GM23248 (cell line): ENCODE measurements at regions not wholly inside any gene's neighbourhood (a gene's known extent, or its start where the extent isn't known, plus 50 kb on each side); places are given as distances from the start of the nearest gene placed in this dataset.
A peak's percentile ranks its signal among the peaks of the same experiment; 100 is the strongest.

Source experiments
- DNase-seq: peaks from one replicate; pipeline ENCODE4 v3.0.0-alpha.2; 2015
- H2AFZ ChIP-seq: fragments of 200-600 bp; sonication (generic); 2 replicates; pipeline ENCODE4 v1.6.1; 2016; ENCODE audit warnings: antibody characterized with exemption
- H3F3A ChIP-seq: fragments of 200-600 bp; sonication (generic); 2 replicates; pipeline ENCODE4 v1.6.1; 2016; ENCODE audit warnings: mild to moderate bottlenecking, antibody characterized with exemption, mixed run types; ENCODE audit not compliant: insufficient read depth
- H3K27ac ChIP-seq: fragments of 200-600 bp; sonication (generic); 2 replicates; pipeline ENCODE4 v1.5.1; 2016; ENCODE audit warnings: mild to moderate bottlenecking
- H3K27me3 ChIP-seq: fragments of 200-600 bp; sonication (generic); replicated peaks from 2 replicates; pipeline ENCODE4 v1.6.1; 2016; ENCODE audit warnings: mild to moderate bottlenecking; ENCODE audit not compliant: insufficient read depth
- H3K36me3 ChIP-seq: fragments of 200-600 bp; sonication (generic); 2 replicates; pipeline ENCODE4 v1.6.1; 2016; ENCODE audit warnings: low read depth, mild to moderate bottlenecking
- H3K4me1 ChIP-seq: fragments of 200-600 bp; sonication (generic); 2 replicates; pipeline ENCODE4 v1.6.1; 2016; ENCODE audit warnings: mild to moderate bottlenecking; ENCODE audit not compliant: insufficient read depth
- H3K4me2 ChIP-seq: fragments of 200-600 bp; sonication (generic); one replicate; pipeline ENCODE4 v1.6.1; 2016; ENCODE audit warnings: mild to moderate bottlenecking; ENCODE audit not compliant: unreplicated experiment
- H3K4me3 ChIP-seq: fragments of 200-600 bp; sonication (generic); 2 replicates; pipeline ENCODE4 v1.5.1; 2016; ENCODE audit warnings: mild to moderate bottlenecking
- H3K79me2 ChIP-seq: fragments of 200-600 bp; sonication (generic); 2 replicates; pipeline ENCODE4 v1.6.1; 2016; ENCODE audit warnings: mild to moderate bottlenecking; ENCODE audit not compliant: insufficient read depth
- H3K9ac ChIP-seq: fragments of 200-600 bp; sonication (generic); 2 replicates; pipeline ENCODE4 v1.6.1; 2016; ENCODE audit warnings: mild to moderate bottlenecking
- H3K9me2 ChIP-seq: fragments of 200-600 bp; sonication (generic); 2 replicates; pipeline ENCODE4 v1.6.1; 2016; ENCODE audit warnings: mixed run types, mild to moderate bottlenecking, moderate library complexity; ENCODE audit not compliant: insufficient read depth
- H3K9me3 ChIP-seq: fragments of 200-600 bp; sonication (generic); one replicate; pipeline ENCODE4 v1.6.1; 2017; ENCODE audit warnings: low read depth
- H4K20me1 ChIP-seq: fragments of 200-600 bp; sonication (generic); 2 replicates; pipeline ENCODE4 v1.6.0; 2016; ENCODE audit not compliant: insufficient read depth
- EZH2 ChIP-seq: fragments of 200-600 bp; sonication (generic); IDR thresholded peaks from 2 replicates; pipeline ENCODE4 v1.6.1; 2018; ENCODE audit warnings: antibody characterized with exemption, mild to moderate bottlenecking; ENCODE audit not compliant: insufficient read depth, poor library complexity, severe bottlenecking
- EZH2phosphoT487 ChIP-seq: fragments of 200-600 bp; sonication (generic); IDR thresholded peaks from 2 replicates; pipeline ENCODE4 v1.6.1; 2018; ENCODE audit warnings: antibody characterized with exemption, moderate library complexity, mild to moderate bottlenecking, low read depth; ENCODE audit not compliant: insufficient read depth
- WGBS, 2 experiments: methylation state at CpG; one replicate each; pipeline ENCODE4 v1.1.6; 2015 to 2017; ENCODE audit warnings: low lambda C conversion rate in 2 of 2, low coverage in 1 of 2; ENCODE audit errors: missing lambda C conversion rate in 2 of 2; 5-methylcytosine and 5-hydroxymethylcytosine counted together
- in situ Hi-C: fragments of 300-500 bp; cut with MboI; formaldehyde crosslinking; loops from 2 replicates; pipeline ENCODE4 v1.15.0; 2020

DNA sequence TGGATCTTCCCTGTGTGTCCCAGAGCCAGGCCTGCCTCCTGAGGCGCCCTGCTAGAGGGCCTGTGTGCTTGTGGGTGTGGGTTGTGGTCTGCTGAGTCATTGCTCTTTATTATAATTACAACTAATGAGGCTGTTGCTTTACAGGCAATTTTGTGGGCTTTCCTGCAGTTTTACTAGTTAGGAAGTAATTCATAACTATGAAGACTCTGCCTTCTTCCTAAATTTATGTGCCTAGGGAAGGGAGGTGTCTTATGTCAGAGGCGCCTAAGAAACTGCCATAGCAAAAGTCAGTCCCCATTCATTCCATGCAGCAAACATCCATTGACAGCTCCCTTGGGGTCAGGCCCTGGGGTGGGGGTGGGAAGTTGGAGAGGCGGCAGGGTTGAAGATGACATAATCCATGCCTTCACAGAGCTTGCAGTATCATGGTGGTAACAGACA lies 359.2 kb downstream of the IDS start:
- Histone ChIP-seq H3K9me2 (no peaks in the 10 kb centered on the region), H3K9me3 (no peaks in the 10 kb centered on the region), H3F3A (no peaks in the 10 kb centered on the region), H3K36me3 (no peaks in the 10 kb centered on the region), H2AFZ (no peak overlapping the region), H3K9ac (no peak overlapping the region), H3K4me2 (no peak overlapping the region), H4K20me1 (no peaks in the 10 kb centered on the region), H3K79me2 (no peaks in the 10 kb centered on the region), H3K27me3 (no peaks in the 10 kb centered on the region), H3K4me3 (no peak overlapping the region), H3K27ac (no peak overlapping the region), H3K4me1 (no peaks in the 10 kb centered on the region)
- DNase-seq, result peak; percentile 12
- in situ Hi-C loops, result no loop called here
- WGBS, 2 experiments, result 63 to 75% methylated on average over 3 of the region's 3 CpGs
- no peak for TF ChIP-seq EZH2phosphoT487
- TF ChIP-seq EZH2, result no peak

DNA sequence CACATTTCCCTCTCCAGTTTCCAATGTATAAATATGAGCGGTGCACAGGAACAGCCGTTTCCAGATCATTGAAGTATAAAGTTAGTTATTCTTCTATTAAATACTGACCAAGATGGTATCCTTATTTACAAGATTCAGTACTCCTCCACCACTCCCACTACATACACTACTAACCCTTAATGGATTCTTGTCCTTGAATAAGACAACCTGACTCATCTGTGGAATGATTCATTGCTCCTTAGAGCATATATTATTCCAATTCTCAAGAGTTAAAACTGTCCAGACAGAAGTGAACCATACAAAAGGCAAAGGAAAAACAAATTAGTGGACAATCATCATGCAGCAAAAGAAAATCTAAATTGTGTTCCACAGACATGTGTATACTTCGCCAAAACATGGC lies 373.3 kb downstream of the IDS start:
- Histone ChIP-seq H3K27me3 (no peaks in the 10 kb centered on the region), H3F3A (no peaks in the 10 kb centered on the region), H3K9ac (no peak overlapping the region), H3K27ac (no peak overlapping the region), H3K36me3 (no peaks in the 10 kb centered on the region), H3K4me3 (no peak overlapping the region), H3K9me3 (no peaks in the 10 kb centered on the region), H3K79me2 (no peaks in the 10 kb centered on the region), H4K20me1 (no peaks in the 10 kb centered on the region), H3K4me2 (no peak overlapping the region), H3K4me1 (no peaks in the 10 kb centered on the region), H2AFZ (no peak overlapping the region), H3K9me2 (no peaks in the 10 kb centered on the region)
- peak; percentile 14 for DNase-seq
- in situ Hi-C loops, result no loop called here
- 72 to 76% methylated on average over 2 to 3 of the region's 3 CpGs for WGBS, 2 experiments
- no peak for TF ChIP-seq EZH2
- TF ChIP-seq EZH2phosphoT487, result no peak

DNA sequence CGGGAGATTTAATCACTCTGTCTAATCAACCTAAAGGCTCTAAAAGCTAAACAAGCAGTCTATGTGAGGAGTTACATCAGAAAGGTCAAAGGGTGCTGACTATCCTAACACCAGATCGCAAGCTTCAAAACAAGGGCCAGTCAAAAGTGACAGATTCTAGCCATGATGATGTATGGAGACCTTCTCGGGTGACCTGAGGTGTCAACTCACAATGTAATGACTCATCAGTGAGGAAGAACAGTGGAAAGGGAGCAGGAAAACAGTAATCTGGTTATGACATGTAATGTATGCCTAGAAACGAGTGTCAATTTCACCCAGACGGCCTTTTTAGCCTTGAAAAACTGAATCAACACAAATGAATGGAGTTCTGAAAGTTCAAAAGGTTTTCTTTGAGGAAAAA lies 375.3 kb downstream of the IDS start:
- no peaks in the 10 kb centered on the region for H4K20me1 ChIP-seq
- no peaks in the 10 kb centered on the region for H3K9me3 ChIP-seq
- DNase-seq, result no peak
- H3K4me2 ChIP-seq, result no peak overlapping the region
- WGBS, 2 experiments, result 28 to 38% methylated on average over 4 to 5 of the region's 5 CpGs
- H3K4me3 ChIP-seq, result no peak overlapping the region
- H3K4me1 ChIP-seq, result no peaks in the 10 kb centered on the region
- TF ChIP-seq EZH2phosphoT487 (no peak), EZH2 (no peak)
- no peaks in the 10 kb centered on the region for H3K27me3 ChIP-seq
- H3K27ac ChIP-seq, result no peak overlapping the region
- H3K9me2 ChIP-seq, result no peaks in the 10 kb centered on the region
- no peaks in the 10 kb centered on the region for H3K79me2 ChIP-seq
- H3K36me3 ChIP-seq, result no peaks in the 10 kb centered on the region
- H3K9ac ChIP-seq, result no peak overlapping the region
- H3F3A ChIP-seq, result no peaks in the 10 kb centered on the region
- in situ Hi-C loops, result no loop called here
- H2AFZ ChIP-seq, result no peak overlapping the region

DNA sequence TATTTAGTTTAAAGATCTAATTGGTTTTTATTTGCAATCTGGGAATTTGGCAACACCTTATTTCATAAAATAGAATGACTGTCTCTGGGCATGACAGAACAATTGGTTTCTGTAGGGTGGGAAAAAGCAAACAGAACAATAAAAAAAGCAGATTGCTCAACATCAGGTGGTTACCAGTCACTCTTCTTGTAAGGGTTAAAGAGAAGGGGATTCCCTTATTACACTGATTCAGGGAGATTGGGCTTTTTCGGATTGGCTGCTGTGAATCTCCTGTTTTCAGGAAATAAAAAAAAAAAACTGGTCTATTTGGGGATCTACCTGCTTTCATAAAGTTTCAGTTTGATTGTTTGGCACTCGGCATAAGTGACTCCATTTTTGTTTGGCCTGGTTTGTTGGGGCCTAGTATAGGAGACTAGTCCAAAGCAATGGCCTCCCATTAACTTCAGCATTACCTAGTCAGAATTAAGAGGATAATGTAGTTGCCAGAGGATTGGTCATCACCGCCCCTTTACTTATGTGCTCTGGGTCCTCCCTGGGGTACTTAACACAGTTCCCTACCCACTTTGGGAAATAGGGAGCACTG lies 380.5 kb downstream of the IDS start:
- H3K4me1 ChIP-seq, result no peaks in the 10 kb centered on the region
- H3K79me2 ChIP-seq, result no peaks in the 10 kb centered on the region
- H3K36me3 ChIP-seq, result no peaks in the 10 kb centered on the region
- no peak overlapping the region for H3K9ac ChIP-seq
- no peak overlapping the region for H3K4me3 ChIP-seq
- no peaks in the 10 kb centered on the region for H3K9me3 ChIP-seq
- no peak overlapping the region for H3K4me2 ChIP-seq
- no peaks in the 10 kb centered on the region for H4K20me1 ChIP-seq
- in situ Hi-C loops, result no loop called here
- H3K27me3 ChIP-seq, result no peaks in the 10 kb centered on the region
- H2AFZ ChIP-seq, result no peak overlapping the region
- TF ChIP-seq EZH2 (no peak), EZH2phosphoT487 (no peak)
- no peaks in the 10 kb centered on the region for H3K9me2 ChIP-seq
- H3F3A ChIP-seq, result no peaks in the 10 kb centered on the region
- WGBS, 2 experiments, result 37 to 52% methylated on average over 3 of the region's 3 CpGs
- H3K27ac ChIP-seq, result no peak overlapping the region
- no peak for DNase-seq
